ENCODE measurements at regions not wholly inside any gene's neighbourhood (a gene's known extent, or its start where the extent isn't known, plus 50 kb on each side); places are given as distances from the start of the nearest gene placed in this dataset.

- no peak for DNase-seq (ENCODE audit: low read depth in 4 of 4, low spot score in 2 of 4)
Measured at GRCh38 chr16:87219287-87219909, 97.8 kb downstream of the C16orf95 start.

GRCh38 chr16:87221633-87222032 lies 95.6 kb downstream of the C16orf95 start:
- no peak for DNase-seq (ENCODE audit: low read depth in 4 of 4, low spot score in 2 of 4)

GRCh38 chr16:87222335-87222734 lies 94.9 kb downstream of the C16orf95 start:
- no peak for DNase-seq (ENCODE audit: low read depth in 4 of 4, low spot score in 2 of 4)

GRCh38 chr16:87223656-87224248 lies 93.4 kb downstream of the C16orf95 start:
- no peak for DNase-seq (ENCODE audit: low read depth in 4 of 4, low spot score in 2 of 4)

GRCh38 chr16:87226926-87227295 lies 90.3 kb downstream of the C16orf95 start:
- DNase-seq (ENCODE audit: low read depth in 4 of 4, low spot score in 2 of 4), result no peak

GRCh38 chr16:87227296-87227951 lies 89.8 kb downstream of the C16orf95 start:
- DNase-seq (ENCODE audit: low read depth in 4 of 4, low spot score in 2 of 4), result no peak

- DNase-seq (ENCODE audit: low read depth in 4 of 4, low spot score in 2 of 4), result no peak
Measured at GRCh38 chr16:87228363-87228762, 88.8 kb downstream of the C16orf95 start.

GRCh38 chr16:87229230-87230188 lies 87.7 kb downstream of the C16orf95 start:
- DNase-seq (ENCODE audit: low read depth in 4 of 4, low spot score in 2 of 4), result no peak

GRCh38 chr16:87230571-87230970 lies 86.6 kb downstream of the C16orf95 start:
- no peak for DNase-seq (ENCODE audit: low read depth in 4 of 4, low spot score in 2 of 4)

- DNase-seq (ENCODE audit: low read depth in 4 of 4, low spot score in 2 of 4), result no peak
Measured at GRCh38 chr16:87231295-87231694, 85.9 kb downstream of the C16orf95 start.

GRCh38 chr16:87231911-87232310 lies 85.3 kb downstream of the C16orf95 start:
- no peak for DNase-seq (ENCODE audit: low read depth in 4 of 4, low spot score in 2 of 4)

- no peak for DNase-seq (ENCODE audit: low read depth in 4 of 4, low spot score in 2 of 4)
Measured at GRCh38 chr16:87233928-87234327, 83.3 kb downstream of the C16orf95 start.

GRCh38 chr16:87234601-87235000 lies 82.6 kb downstream of the C16orf95 start:
- DNase-seq (ENCODE audit: low read depth in 4 of 4, low spot score in 2 of 4), result no peak

GRCh38 chr16:87235810-87236515 lies 81.2 kb downstream of the C16orf95 start:
- no peak for DNase-seq (ENCODE audit: low read depth in 4 of 4, low spot score in 2 of 4)

GRCh38 chr16:87236516-87237115 lies 80.6 kb downstream of the C16orf95 start:
- no peak for DNase-seq (ENCODE audit: low read depth in 4 of 4, low spot score in 2 of 4)

GRCh38 chr16:87238361-87238715 lies 78.9 kb downstream of the C16orf95 start:
- no peak for DNase-seq (ENCODE audit: low read depth in 4 of 4, low spot score in 2 of 4)

GRCh38 chr16:87239545-87239944 lies 77.6 kb downstream of the C16orf95 start:
- no peak for DNase-seq (ENCODE audit: low read depth in 4 of 4, low spot score in 2 of 4)

- DNase-seq (ENCODE audit: low read depth in 4 of 4, low spot score in 2 of 4), result no peak
Measured at GRCh38 chr16:87240211-87241136, 76.7 kb downstream of the C16orf95 start.

- no peak for DNase-seq (ENCODE audit: low read depth in 4 of 4, low spot score in 2 of 4)
Measured at GRCh38 chr16:87241137-87241771, 75.9 kb downstream of the C16orf95 start.

Measured in left renal cortex interstitium (tissue), 4 donors.